Uterus (tissue), 3 donors: ENCODE measurements at regions not wholly inside any gene's neighbourhood (a gene's known extent, or its start where the extent isn't known, plus 50 kb on each side); places are given as distances from the start of the nearest gene placed in this dataset.

Experiments
- DNase-seq, 2 donors: peaks; one replicate each; pipeline ENCODE4 v3.0.0-alpha.2; 2019 to 2020
- H3K27ac ChIP-seq, 2 donors: fragments of 200-600 bp; sonication (generic); 1 replicate in 1 of 2; 2 replicates in 1 of 2; pipeline ENCODE4 v1.5.1; 2016 to 2018
- H3K27me3 ChIP-seq, 2 donors: fragments of 200-600 bp; sonication (generic); one replicate each; pipeline ENCODE4 v1.5.1; 2018 to 2019; ENCODE audit warnings: control low read depth in 1 of 2
- H3K36me3 ChIP-seq, 2 donors: fragments of 200-600 bp; sonication (generic); one replicate each; pipeline ENCODE4 v1.5.1; 2019; ENCODE audit warnings: control low read depth in 1 of 2
- H3K4me1 ChIP-seq, 2 donors: fragments of 200-600 bp; sonication (generic); one replicate each; pipeline ENCODE4 v1.5.1; 2018 to 2019; ENCODE audit warnings: control low read depth in 1 of 2
- H3K4me3 ChIP-seq, 2 donors: fragments of 200-600 bp; sonication (generic); 1 replicate in 1 of 2; 2 replicates in 1 of 2; pipeline ENCODE4 v1.5.1; 2018 to 2019; ENCODE audit warnings: mild to moderate bottlenecking in 1 of 2
- H3K9me3 ChIP-seq, 2 donors: fragments of 200-600 bp; sonication (generic); one replicate each; pipeline ENCODE4 v1.5.1; 2019; ENCODE audit warnings: control low read depth in 1 of 2
- POLR2A ChIP-seq, 2 donors: fragments of 450-650 bp; IDR thresholded peaks; one replicate each; pipeline ENCODE4 v1.6.1; 2016; ENCODE audit warnings: antibody characterized with exemption in 2 of 2, mild to moderate bottlenecking in 1 of 2, moderate library complexity in 1 of 2
- intact Hi-C: fragments of 100-400 bp; cut with DNase I; formaldehyde crosslinking; loops from one replicate; pipeline ENCODE4 v1.15.1; 2023; ENCODE audit warnings: low total_unique reads
- TF ChIP-seq, protein P1 (sequence below), 4 experiments: fragments of 200-600 bp in 2 of 4; fragments of 450-650 bp in 2 of 4; sonication (generic) in 2 of 4; IDR thresholded peaks; one replicate each; pipeline ENCODE4 v1.5.1; 2016 to 2019; ENCODE audit warnings: antibody characterized with exemption in 4 of 4, mild to moderate bottlenecking in 2 of 4, moderate library complexity in 1 of 4
- donor health status: DM: yes; HTN: yes; CAD: no.

DNA sequence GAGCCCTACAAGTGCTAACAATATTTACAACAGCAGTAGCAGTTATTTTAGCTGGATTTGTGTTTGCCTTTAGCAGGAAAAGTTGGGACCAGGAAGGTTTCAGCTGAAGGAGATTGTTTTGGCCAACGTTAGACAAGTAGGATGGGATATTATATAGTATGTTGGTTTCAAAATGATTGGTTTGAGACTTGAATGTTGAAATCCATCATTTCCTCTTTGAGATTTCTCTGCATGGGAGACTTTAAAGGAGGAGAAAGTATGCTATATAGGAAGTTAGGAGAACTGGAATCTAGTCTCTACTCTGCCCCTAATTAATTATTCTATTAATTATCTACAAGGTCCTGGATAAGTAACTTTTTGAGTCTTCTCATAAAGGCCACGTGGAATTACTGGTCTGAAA is 263.8 kb downstream of the PTEN start:
- Histone ChIP-seq H3K4me3 (no peak overlapping the region), H3K27ac (no peak overlapping the region), H3K9me3 (no peaks in the 10 kb centered on the region), H3K27me3 (no peaks in the 10 kb centered on the region), H3K4me1 (no peaks in the 10 kb centered on the region), H3K36me3 (no peaks in the 10 kb centered on the region)
- intact Hi-C loops, result no loop called here
- no peak for DNase-seq
- TF ChIP-seq, protein P1, sequence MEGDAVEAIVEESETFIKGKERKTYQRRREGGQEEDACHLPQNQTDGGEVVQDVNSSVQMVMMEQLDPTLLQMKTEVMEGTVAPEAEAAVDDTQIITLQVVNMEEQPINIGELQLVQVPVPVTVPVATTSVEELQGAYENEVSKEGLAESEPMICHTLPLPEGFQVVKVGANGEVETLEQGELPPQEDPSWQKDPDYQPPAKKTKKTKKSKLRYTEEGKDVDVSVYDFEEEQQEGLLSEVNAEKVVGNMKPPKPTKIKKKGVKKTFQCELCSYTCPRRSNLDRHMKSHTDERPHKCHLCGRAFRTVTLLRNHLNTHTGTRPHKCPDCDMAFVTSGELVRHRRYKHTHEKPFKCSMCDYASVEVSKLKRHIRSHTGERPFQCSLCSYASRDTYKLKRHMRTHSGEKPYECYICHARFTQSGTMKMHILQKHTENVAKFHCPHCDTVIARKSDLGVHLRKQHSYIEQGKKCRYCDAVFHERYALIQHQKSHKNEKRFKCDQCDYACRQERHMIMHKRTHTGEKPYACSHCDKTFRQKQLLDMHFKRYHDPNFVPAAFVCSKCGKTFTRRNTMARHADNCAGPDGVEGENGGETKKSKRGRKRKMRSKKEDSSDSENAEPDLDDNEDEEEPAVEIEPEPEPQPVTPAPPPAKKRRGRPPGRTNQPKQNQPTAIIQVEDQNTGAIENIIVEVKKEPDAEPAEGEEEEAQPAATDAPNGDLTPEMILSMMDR (IDR thresholded peaks at IDR 0.05), result no peak
- no peak for TF ChIP-seq POLR2A (IDR thresholded peaks at IDR 0.05)

DNA sequence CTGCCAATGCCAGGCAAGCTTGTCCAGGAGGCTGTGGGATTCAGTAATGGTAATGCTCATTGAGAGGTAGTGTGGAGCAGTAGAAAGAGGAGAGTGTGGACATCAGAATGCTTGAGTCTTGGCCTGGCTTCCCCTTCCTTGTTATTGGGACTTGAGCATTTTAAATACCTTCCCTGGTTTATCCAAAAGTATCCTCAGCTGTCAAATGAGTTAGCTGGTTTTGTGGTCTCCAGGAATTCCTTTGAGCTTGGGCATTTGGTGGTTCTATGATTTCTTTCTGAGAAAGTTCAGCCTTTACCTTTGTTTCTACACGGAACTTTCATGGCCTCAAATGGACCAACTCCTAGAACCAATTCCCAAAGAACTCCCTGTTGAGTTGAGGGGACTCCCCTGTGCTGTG is 264.3 kb downstream of the PTEN start:
- Histone ChIP-seq H3K4me3 (no peak overlapping the region), H3K4me1 (no peaks in the 10 kb centered on the region), H3K27ac (no peak overlapping the region), H3K27me3 (no peaks in the 10 kb centered on the region), H3K36me3 (no peaks in the 10 kb centered on the region), H3K9me3 (no peaks in the 10 kb centered on the region)
- intact Hi-C loops, result no loop called here
- no peak for DNase-seq
- TF ChIP-seq POLR2A (IDR thresholded peaks at IDR 0.05), result no peak
- TF ChIP-seq, protein P1 (IDR thresholded peaks at IDR 0.05), result no peak

DNA sequence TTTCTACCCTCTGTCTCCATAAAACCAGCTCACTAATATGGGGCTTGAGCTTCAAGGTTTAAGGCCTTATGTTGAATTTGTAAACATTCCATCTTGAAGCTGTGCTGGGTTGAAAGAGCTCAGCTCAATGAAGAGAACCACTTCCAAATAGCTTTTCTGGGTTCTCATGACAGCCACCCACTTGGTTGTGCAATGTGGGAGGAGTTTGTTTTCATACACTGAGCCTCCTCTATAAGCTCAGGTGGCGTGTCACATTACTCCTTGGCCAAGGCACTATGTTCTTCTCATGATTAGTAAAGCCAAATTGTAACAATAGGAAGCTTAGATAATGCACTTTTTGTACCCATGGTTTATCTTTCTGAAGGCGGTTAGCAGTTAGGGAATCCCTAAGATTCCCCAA is 265.6 kb downstream of the PTEN start:
- no peak for DNase-seq
- Histone ChIP-seq H3K4me1 (no peaks in the 10 kb centered on the region), H3K27ac (no peak overlapping the region), H3K27me3 (no peaks in the 10 kb centered on the region), H3K36me3 (no peaks in the 10 kb centered on the region), H3K9me3 (no peaks in the 10 kb centered on the region), H3K4me3 (no peak overlapping the region)
- TF ChIP-seq POLR2A (IDR thresholded peaks at IDR 0.05), result no peak
- TF ChIP-seq, protein P1 (IDR thresholded peaks at IDR 0.05), result no peak
- intact Hi-C loops, result no loop called here

DNA sequence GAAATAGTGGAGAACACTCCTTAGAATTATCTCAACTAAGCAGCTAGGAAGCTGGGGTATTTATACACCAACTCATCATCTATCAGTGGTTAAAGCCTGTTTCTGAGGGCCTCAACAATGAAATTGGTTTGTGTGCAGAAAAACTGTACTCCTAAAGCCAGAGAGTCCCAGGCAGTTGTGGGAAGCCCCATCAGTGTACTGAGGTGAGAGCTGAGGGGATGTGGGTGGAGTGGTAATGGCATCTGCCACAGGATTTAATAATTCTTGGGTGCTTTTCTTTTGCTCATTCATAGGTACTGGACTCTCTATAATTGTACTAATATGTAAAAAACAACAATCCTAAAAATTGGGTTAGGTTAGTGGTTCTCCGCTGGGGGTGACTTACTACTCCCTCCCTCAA is 267.5 kb downstream of the PTEN start:
- Histone ChIP-seq H3K4me1 (no peaks in the 10 kb centered on the region), H3K4me3 (no peak overlapping the region), H3K9me3 (no peaks in the 10 kb centered on the region), H3K36me3 (no peaks in the 10 kb centered on the region), H3K27me3 (no peaks in the 10 kb centered on the region), H3K27ac (no peak overlapping the region)
- TF ChIP-seq, protein P1 (IDR thresholded peaks at IDR 0.05), result no peak
- TF ChIP-seq POLR2A (IDR thresholded peaks at IDR 0.05), result no peak
- no peak for DNase-seq
- intact Hi-C loops, result no loop called here

DNA sequence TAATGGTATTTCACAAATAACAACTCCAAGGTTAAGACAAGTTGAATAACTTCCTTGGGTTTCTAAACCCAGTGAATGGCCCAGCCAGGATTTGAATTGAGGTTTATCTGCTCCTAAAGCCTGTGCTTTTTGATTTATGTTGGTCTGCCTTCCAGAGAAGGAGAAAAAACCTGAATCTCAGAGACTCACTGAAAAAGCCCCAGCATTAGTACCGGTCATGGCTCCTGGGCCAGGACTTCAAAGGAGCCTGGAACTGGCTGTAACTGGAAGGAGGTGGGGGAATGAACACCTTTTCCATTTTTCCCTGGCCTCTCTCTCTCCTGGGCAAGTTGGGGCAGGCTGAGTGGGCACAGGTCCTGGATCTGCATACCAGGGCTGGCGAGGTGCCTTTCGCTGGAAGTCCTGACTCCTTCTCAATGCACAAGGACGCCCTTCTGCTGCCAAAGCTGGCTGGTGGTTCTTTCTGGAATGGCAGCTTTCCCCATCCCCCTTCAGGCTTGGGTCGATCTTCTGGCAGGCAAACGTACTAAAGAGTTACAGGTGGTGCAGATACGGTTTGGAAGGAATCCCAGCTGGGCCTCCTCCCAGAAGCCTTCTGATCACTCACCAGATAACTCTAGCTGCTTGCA is 268.2 kb downstream of the PTEN start:
- no peaks in the 10 kb centered on the region for H3K9me3 ChIP-seq
- peak overlapping the region in 1 of 2 donors; percentile 49 for H3K27ac ChIP-seq
- peak; percentile 38 to 55 for DNase-seq
- no peak overlapping the region for H3K4me3 ChIP-seq
- H3K4me1 ChIP-seq, result no peaks in the 10 kb centered on the region
- intact Hi-C loops, result no loop called here
- no peaks in the 10 kb centered on the region for H3K36me3 ChIP-seq
- H3K27me3 ChIP-seq, result no peaks in the 10 kb centered on the region
- no peak for TF ChIP-seq POLR2A (IDR thresholded peaks at IDR 0.05)
- TF ChIP-seq, protein P1 (IDR thresholded peaks at IDR 0.05), result no peak
